ENCODE measurements at regions not wholly inside any gene's neighbourhood (a gene's known extent, or its start where the extent isn't known, plus 50 kb on each side); places are given as distances from the start of the nearest gene placed in this dataset.

DNA sequence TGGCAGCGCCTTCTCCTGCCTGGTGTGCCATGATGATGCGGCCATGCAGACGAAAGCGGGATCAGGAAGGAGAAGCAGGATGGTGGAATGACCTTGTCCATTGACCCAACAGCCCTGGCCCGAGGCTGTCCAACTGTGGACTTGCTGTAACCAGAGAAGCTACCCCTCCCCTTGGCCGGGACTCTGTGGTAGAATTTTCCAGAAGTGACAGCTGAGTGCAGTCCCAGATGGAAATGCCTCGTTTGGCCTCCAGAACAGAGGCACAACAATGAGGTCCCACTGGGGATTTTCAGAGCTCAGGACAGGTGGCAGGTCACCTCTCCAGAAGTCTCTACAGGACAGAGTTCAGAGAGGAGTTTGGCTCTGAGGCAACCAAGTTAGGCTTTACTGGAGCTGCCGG is 299.2 kb upstream of the CDH4 start:
- BruUV-seq (replicated peaks) = no TSS peak
- Mint-ChIP-seq H3K36me3 (ENCODE audit: insufficient read depth, unreplicated experiment) (no peaks in the 10 kb centered on the region), H3K9me3 (ENCODE audit: unreplicated experiment) (peaks cover 9% of the 10 kb centered on the region), H3K4me3 (ENCODE audit: unreplicated experiment) (no peak overlapping the region), H3K4me1 (ENCODE audit: insufficient read depth, unreplicated experiment) (no peaks in the 10 kb centered on the region), H3K27ac (ENCODE audit: low read depth, unreplicated experiment) (no peak overlapping the region), H3K27me3 (ENCODE audit: insufficient read depth, unreplicated experiment) (peaks cover 97% of the 10 kb centered on the region)
- ChIA-PET POLR2A (no interaction called here), CTCF (interaction anchor here (0.6 kb wide), 2 partner anchors 254 to 628 kb away, joined by 3 read pairs; no protein-coding TSS in a partner anchor)
- TF ChIP-seq, protein P1, sequence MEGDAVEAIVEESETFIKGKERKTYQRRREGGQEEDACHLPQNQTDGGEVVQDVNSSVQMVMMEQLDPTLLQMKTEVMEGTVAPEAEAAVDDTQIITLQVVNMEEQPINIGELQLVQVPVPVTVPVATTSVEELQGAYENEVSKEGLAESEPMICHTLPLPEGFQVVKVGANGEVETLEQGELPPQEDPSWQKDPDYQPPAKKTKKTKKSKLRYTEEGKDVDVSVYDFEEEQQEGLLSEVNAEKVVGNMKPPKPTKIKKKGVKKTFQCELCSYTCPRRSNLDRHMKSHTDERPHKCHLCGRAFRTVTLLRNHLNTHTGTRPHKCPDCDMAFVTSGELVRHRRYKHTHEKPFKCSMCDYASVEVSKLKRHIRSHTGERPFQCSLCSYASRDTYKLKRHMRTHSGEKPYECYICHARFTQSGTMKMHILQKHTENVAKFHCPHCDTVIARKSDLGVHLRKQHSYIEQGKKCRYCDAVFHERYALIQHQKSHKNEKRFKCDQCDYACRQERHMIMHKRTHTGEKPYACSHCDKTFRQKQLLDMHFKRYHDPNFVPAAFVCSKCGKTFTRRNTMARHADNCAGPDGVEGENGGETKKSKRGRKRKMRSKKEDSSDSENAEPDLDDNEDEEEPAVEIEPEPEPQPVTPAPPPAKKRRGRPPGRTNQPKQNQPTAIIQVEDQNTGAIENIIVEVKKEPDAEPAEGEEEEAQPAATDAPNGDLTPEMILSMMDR (IDR thresholded peaks at IDR 0.05; ENCODE audit: unreplicated experiment) = no peak
- DNase-seq (ENCODE audit: unreplicated experiment) = no peak
- intact Hi-C loops (cut with micrococcal nuclease) = no loop called here

DNA sequence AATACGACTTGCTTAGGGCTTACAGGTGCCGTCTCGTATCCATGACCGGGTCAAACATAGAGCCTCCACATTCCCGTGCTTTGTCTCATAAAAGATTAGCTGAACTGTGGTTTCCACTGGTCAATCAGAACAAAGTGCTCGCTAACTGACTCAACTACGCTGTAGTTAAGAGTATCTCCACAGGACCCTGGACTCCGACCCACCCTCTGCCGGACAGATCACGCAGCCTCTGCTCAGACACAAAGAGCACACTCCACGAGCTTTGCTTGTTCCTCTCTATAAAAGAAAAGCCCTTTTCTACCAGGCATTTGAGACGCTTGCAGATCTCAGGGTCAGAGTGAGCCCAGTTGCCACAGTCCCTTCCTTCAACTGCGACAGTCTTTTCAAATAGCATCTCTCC is 298.7 kb upstream of the CDH4 start:
- BruUV-seq (replicated peaks) = no TSS peak
- Mint-ChIP-seq H3K27me3 (ENCODE audit: insufficient read depth, unreplicated experiment) (peaks cover 98% of the 10 kb centered on the region), H3K4me3 (ENCODE audit: unreplicated experiment) (no peak overlapping the region), H3K27ac (ENCODE audit: low read depth, unreplicated experiment) (no peak overlapping the region), H3K9me3 (ENCODE audit: unreplicated experiment) (peaks cover 9% of the 10 kb centered on the region), H3K36me3 (ENCODE audit: insufficient read depth, unreplicated experiment) (no peaks in the 10 kb centered on the region), H3K4me1 (ENCODE audit: insufficient read depth, unreplicated experiment) (no peaks in the 10 kb centered on the region)
- intact Hi-C loops (cut with micrococcal nuclease) = no loop called here
- ChIA-PET POLR2A (no interaction called here), CTCF (interaction anchor here (0.6 kb wide), 1 partner anchor 115 kb away, joined by 6 read pairs; no protein-coding TSS in a partner anchor)
- TF ChIP-seq, protein P1 (IDR thresholded peaks at IDR 0.05; ENCODE audit: unreplicated experiment) = no peak
- no peak for DNase-seq (ENCODE audit: unreplicated experiment)

DNA sequence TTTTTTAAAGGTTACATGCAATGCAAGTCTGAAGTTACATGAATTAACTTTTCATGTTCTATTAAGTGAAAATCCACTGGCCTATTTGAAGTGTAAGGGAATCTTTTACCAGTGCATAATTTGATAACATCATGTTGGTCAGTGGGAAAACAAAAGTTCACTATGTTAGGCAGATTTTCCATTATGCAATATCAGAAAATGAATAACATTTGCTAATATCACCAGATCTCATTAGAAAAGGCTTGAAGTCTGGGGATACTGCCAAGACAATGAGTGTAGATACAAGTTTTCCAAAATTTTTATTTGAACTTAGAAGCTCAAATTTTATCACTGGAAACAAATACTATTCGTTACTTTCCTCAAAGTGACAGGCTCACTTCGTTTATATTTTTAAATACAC is 296.4 kb upstream of the CDH4 start:
- intact Hi-C loops (cut with micrococcal nuclease) = no loop called here
- Mint-ChIP-seq H3K4me3 (ENCODE audit: unreplicated experiment) (no peak overlapping the region), H3K27me3 (ENCODE audit: insufficient read depth, unreplicated experiment) (peaks cover 98% of the 10 kb centered on the region), H3K4me1 (ENCODE audit: insufficient read depth, unreplicated experiment) (no peaks in the 10 kb centered on the region), H3K9me3 (ENCODE audit: unreplicated experiment) (no peaks in the 10 kb centered on the region), H3K27ac (ENCODE audit: low read depth, unreplicated experiment) (no peak overlapping the region), H3K36me3 (ENCODE audit: insufficient read depth, unreplicated experiment) (peaks cover 6% of the 10 kb centered on the region)
- ChIA-PET CTCF (interaction anchor here (0.9 kb wide), 1 partner anchor 57 kb away, joined by 3 read pairs; no protein-coding TSS in a partner anchor), POLR2A (no interaction called here)
- BruUV-seq (replicated peaks) = no TSS peak
- TF ChIP-seq, protein P1 (IDR thresholded peaks at IDR 0.05; ENCODE audit: unreplicated experiment) = no peak
- no peak for DNase-seq (ENCODE audit: unreplicated experiment)

DNA sequence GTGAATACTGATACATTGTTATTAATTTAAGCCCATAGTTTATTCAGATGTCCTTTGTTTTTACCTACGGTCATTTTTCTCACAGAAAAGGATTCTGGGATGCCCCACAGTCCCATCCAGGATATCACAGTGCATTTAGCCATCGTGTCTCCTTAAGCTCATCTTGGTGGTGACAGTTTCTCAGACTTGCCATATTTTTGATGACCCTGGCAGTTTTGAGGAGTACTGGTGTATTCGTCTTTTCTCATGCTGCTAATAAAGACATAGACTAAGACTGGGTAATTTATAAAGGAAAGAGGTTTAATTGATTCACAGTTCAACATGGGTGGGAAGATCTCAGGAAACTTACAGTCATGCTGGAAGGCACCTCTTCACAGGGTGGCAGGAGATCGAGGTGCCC is 295.9 kb upstream of the CDH4 start:
- Mint-ChIP-seq H3K36me3 (ENCODE audit: insufficient read depth, unreplicated experiment) (peaks cover 6% of the 10 kb centered on the region), H3K27ac (ENCODE audit: low read depth, unreplicated experiment) (no peak overlapping the region), H3K27me3 (ENCODE audit: insufficient read depth, unreplicated experiment) (peaks cover 98% of the 10 kb centered on the region), H3K9me3 (ENCODE audit: unreplicated experiment) (no peaks in the 10 kb centered on the region), H3K4me3 (ENCODE audit: unreplicated experiment) (no peak overlapping the region), H3K4me1 (ENCODE audit: insufficient read depth, unreplicated experiment) (no peaks in the 10 kb centered on the region)
- ChIA-PET CTCF (interaction anchor here (0.9 kb wide), 1 partner anchor 57 kb away, joined by 3 read pairs; no protein-coding TSS in a partner anchor), POLR2A (no interaction called here)
- intact Hi-C loops (cut with micrococcal nuclease) = no loop called here
- no TSS peak for BruUV-seq (replicated peaks)
- TF ChIP-seq, protein P1 (IDR thresholded peaks at IDR 0.05; ENCODE audit: unreplicated experiment) = no peak
- no peak for DNase-seq (ENCODE audit: unreplicated experiment)
